HEK293 (cell line): ENCODE measurements at regions not wholly inside any gene's neighbourhood (a gene's known extent, or its start where the extent isn't known, plus 50 kb on each side); places are given as distances from the start of the nearest gene placed in this dataset.
"Not testable (repeated sequence)": the region's sequence is repeated elsewhere in the genome, so short reads cannot be mapped to it uniquely, and the experiment has no call there.

Source experiments
- EGR2 ChIP-seq: fragments of 450-650 bp; formaldehyde crosslinking; IDR thresholded peaks from 2 replicates; pipeline ENCODE4 v1.5.1; 2016; ENCODE audit warnings: low read depth, missing biosample characterization, missing genetic modification characterization
- SETDB1 ChIP-seq: IDR thresholded peaks from one replicate; pipeline ENCODE4 v1.6.1; 2017; ENCODE audit warnings: mild to moderate bottlenecking, low read length, moderate library complexity, mixed read lengths; ENCODE audit not compliant: insufficient read length
- SP3 ChIP-seq: fragments of 450-650 bp; formaldehyde crosslinking; IDR thresholded peaks from 2 replicates; pipeline ENCODE4 v1.5.1; 2016; ENCODE audit warnings: missing biosample characterization, missing genetic modification characterization
- ZNF302 ChIP-seq: fragments of 450-650 bp; formaldehyde crosslinking; IDR thresholded peaks from 2 replicates; pipeline ENCODE4 v1.5.1; 2016; ENCODE audit warnings: missing biosample characterization, missing genetic modification characterization, low read depth
- ZNF335 ChIP-seq: fragments of 450-650 bp; formaldehyde crosslinking; conservative IDR thresholded peaks from 2 replicates; pipeline ENCODE4 v1.5.1; 2016; ENCODE audit warnings: missing biosample characterization, missing genetic modification characterization
- ZNF354C ChIP-seq: fragments of 450-650 bp; formaldehyde crosslinking; IDR thresholded peaks from 2 replicates; pipeline ENCODE4 v1.5.1; 2016; ENCODE audit warnings: missing biosample characterization, missing genetic modification characterization, low read depth, borderline replicate concordance
- ZNF544 ChIP-seq: fragments of 450-650 bp; formaldehyde crosslinking; IDR thresholded peaks from 2 replicates; pipeline ENCODE4 v1.5.0; 2017; ENCODE audit warnings: missing biosample characterization, missing genetic modification characterization
- ZNF629 ChIP-seq: fragments of 450-650 bp; formaldehyde crosslinking; IDR thresholded peaks from 2 replicates; pipeline ENCODE4 v1.5.1; 2017; ENCODE audit warnings: missing biosample characterization, missing genetic modification characterization
- ZSCAN30 ChIP-seq: fragments of 450-650 bp; IDR thresholded peaks from 2 replicates; pipeline ENCODE4 v1.5.1; 2018; ENCODE audit warnings: missing biosample characterization, mild to moderate bottlenecking, missing genetic modification characterization, moderate library complexity
- TF ChIP-seq, protein P1 (sequence below): fragments of 450-650 bp; formaldehyde crosslinking; IDR thresholded peaks from 2 replicates; pipeline ENCODE4 v1.5.1; 2017; ENCODE audit warnings: missing biosample characterization, missing genetic modification characterization
- TF ChIP-seq, protein P2 (sequence below): fragments of 450-650 bp; formaldehyde crosslinking; IDR thresholded peaks from 2 replicates; pipeline ENCODE4 v1.5.1; 2016; ENCODE audit warnings: missing biosample characterization, missing genetic modification characterization
- TF ChIP-seq, protein P3 (sequence below): fragments of 450-650 bp; formaldehyde crosslinking; IDR thresholded peaks from 2 replicates; pipeline ENCODE4 v1.5.1; 2016; ENCODE audit warnings: missing biosample characterization, missing genetic modification characterization
- TF ChIP-seq, protein P4 (sequence below): fragments of 450-650 bp; formaldehyde crosslinking; IDR thresholded peaks from 2 replicates; pipeline ENCODE4 v1.5.1; 2016; ENCODE audit warnings: missing biosample characterization, missing genetic modification characterization
- TF ChIP-seq, protein P5 (sequence below): fragments of 450-650 bp; formaldehyde crosslinking; IDR thresholded peaks from 2 replicates; pipeline ENCODE4 v1.5.1; 2016; ENCODE audit warnings: missing biosample characterization, missing genetic modification characterization

DNA sequence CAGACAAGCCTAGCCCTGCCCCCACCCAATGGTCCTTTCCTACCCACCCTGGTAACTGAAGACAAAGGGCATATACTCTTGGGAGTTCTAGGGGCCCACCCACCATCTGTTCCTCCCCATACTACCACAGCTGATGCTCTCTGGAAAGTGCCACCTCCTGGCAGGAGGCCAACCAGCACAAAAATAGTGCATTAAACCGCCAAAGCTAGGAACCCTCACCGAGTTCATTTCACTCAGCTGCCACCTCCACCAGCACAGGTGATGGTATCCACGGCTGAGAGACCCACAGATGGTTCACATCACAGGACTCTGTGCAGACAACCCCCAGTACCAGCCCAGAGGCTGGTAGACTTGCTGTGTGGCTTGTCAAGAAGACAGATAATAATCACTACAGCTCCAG, 131.5 kb downstream of the FHL5 start:
- TF ChIP-seq ZNF544 (tag by site-specific recombination); ZNF302; EGR2; ZNF629 (tag by site-specific recombination); SP3 (tag by site-specific recombination); ZNF354C (tag by site-specific recombination); ZNF335 (tag by site-specific recombination); ZSCAN30 (tag by site-specific recombination); SETDB1: not testable (repeated sequence)
- TF ChIP-seq, protein P1, sequence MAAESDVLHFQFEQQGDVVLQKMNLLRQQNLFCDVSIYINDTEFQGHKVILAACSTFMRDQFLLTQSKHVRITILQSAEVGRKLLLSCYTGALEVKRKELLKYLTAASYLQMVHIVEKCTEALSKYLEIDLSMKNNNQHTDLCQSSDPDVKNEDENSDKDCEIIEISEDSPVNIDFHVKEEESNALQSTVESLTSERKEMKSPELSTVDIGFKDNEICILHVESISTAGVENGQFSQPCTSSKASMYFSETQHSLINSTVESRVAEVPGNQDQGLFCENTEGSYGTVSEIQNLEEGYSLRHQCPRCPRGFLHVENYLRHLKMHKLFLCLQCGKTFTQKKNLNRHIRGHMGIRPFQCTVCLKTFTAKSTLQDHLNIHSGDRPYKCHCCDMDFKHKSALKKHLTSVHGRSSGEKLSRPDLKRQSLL (tag by site-specific recombination) = not testable (repeated sequence)
- TF ChIP-seq, protein P2, sequence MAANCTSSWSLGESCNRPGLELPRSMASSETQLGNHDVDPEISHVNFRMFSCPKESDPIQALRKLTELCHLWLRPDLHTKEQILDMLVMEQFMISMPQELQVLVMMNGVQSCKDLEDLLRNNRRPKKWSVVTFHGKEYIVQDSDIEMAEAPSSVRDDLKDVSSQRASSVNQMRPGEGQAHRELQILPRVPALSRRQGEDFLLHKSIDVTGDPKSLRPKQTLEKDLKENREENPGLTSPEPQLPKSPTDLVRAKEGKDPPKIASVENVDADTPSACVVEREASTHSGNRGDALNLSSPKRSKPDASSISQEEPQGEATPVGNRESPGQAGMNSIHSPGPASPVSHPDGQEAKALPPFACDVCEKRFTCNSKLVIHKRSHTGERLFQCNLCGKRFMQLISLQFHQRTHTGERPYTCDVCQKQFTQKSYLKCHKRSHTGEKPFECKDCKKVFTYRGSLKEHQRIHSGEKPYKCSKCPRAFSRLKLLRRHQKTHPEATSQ = not testable (repeated sequence)
- TF ChIP-seq, protein P3, sequence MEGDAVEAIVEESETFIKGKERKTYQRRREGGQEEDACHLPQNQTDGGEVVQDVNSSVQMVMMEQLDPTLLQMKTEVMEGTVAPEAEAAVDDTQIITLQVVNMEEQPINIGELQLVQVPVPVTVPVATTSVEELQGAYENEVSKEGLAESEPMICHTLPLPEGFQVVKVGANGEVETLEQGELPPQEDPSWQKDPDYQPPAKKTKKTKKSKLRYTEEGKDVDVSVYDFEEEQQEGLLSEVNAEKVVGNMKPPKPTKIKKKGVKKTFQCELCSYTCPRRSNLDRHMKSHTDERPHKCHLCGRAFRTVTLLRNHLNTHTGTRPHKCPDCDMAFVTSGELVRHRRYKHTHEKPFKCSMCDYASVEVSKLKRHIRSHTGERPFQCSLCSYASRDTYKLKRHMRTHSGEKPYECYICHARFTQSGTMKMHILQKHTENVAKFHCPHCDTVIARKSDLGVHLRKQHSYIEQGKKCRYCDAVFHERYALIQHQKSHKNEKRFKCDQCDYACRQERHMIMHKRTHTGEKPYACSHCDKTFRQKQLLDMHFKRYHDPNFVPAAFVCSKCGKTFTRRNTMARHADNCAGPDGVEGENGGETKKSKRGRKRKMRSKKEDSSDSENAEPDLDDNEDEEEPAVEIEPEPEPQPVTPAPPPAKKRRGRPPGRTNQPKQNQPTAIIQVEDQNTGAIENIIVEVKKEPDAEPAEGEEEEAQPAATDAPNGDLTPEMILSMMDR (tag by site-specific recombination) = not testable (repeated sequence)
- TF ChIP-seq, protein P4, sequence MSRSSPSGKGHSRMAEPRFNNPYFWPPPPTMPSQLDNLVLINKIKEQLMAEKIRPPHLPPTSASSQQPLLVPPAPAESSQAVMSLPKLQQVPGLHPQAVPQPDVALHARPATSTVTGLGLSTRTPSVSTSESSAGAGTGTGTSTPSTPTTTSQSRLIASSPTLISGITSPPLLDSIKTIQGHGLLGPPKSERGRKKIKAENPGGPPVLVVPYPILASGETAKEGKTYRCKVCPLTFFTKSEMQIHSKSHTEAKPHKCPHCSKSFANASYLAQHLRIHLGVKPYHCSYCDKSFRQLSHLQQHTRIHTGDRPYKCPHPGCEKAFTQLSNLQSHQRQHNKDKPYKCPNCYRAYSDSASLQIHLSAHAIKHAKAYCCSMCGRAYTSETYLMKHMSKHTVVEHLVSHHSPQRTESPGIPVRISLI (tag by site-specific recombination) = not testable (repeated sequence)
- TF ChIP-seq, protein P5, sequence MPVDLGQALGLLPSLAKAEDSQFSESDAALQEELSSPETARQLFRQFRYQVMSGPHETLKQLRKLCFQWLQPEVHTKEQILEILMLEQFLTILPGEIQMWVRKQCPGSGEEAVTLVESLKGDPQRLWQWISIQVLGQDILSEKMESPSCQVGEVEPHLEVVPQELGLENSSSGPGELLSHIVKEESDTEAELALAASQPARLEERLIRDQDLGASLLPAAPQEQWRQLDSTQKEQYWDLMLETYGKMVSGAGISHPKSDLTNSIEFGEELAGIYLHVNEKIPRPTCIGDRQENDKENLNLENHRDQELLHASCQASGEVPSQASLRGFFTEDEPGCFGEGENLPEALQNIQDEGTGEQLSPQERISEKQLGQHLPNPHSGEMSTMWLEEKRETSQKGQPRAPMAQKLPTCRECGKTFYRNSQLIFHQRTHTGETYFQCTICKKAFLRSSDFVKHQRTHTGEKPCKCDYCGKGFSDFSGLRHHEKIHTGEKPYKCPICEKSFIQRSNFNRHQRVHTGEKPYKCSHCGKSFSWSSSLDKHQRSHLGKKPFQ (tag by site-specific recombination) = not testable (repeated sequence)
